T-helper 2 cell treated with Interferon-gamma antibody and Interleukin-4, amounts not matched to agents 100 ng/mL and 5 ng/mL, for 36 hours (primary cell): ENCODE measurements at regions not wholly inside any gene's neighbourhood (a gene's known extent, or its start where the extent isn't known, plus 50 kb on each side); places are given as distances from the start of the nearest gene placed in this dataset.

Experiments used
- intact Hi-C: fragments of 100-400 bp; cut with micrococcal nuclease; formaldehyde crosslinking; loops from one replicate; pipeline ENCODE4 v1.15.1; 2023

- intact Hi-C loops = no loop called here
These were observed 150.7 kb downstream of the KCTD15 start for GRCh38 chr19:33947265-33947964.

DNA sequence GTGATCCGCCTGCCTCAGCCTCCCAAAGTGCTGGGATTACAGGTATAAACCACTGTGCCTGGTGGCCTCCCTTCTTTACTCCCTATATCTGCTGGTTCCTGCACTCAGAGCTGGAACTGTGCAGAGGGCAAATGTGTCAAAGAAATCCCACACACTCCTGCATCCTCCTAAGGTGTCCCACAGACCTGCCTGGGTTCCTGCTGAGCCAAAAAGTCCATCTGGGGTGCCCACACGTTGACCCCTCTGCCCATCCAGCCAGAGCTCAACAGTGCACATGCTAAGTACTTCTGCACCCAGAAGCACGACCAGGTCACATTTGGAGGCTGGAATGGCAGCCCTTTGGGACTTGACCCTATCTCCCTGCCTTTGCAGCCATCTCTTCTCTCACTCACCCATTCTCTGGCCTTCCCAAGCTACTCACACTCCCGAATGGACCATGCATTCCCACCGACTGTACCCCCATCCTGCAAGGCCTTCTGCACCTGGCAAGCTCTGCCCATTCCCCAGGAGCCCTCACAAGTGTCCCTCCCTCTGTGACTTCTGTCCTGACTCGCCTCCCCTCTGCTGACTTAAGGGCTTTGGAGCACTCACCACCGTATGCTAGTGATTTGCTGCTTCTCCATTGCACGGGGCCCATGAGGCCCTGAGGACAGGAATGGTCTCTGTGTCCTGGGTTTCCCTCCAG is 152.1 kb downstream of the KCTD15 start:
- intact Hi-C loops = no loop called here

GRCh38 chr19:33950091-33950750 is 153.6 kb downstream of the KCTD15 start:
- intact Hi-C loops = no loop called here

DNA sequence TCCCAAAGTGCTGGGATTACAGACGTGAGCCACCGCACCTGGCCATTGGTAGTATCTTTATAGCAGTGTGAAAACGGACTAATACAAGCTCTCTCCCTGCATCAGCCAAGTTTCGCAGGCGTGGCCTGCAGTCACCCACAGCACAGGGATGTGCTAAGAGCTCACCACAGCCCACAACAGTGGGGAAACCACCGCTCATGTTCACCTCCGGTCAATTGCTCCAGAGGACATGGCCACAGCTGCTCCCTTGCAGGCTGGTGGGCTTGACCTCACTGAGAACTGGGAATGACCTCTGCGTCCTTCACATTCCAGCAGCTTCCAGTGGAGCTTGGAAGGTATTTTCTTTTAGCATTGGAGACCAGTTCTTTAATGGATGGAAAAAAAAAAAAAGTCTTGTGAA is 156.4 kb downstream of the KCTD15 start:
- intact Hi-C loops = no loop called here

DNA sequence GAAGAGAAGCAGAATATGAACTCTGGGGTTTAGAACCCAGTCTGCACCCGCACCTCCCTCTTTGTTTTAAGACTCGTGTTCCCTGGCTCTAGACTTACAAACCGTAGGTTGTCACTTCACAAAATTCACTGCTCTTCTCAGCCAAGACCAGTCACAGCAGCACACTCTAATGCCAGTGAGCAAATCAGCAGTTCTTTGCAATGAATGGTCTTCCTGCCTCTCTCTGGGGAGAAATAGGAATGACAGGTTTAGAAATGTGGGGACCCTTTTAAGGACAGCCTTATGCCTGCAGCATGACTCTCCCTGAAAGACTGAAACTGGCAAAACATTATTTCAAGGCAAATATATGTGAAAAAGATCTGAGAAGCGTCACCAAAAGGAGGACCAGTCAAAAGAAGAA is 156.9 kb downstream of the KCTD15 start:
- intact Hi-C loops = no loop called here

DNA sequence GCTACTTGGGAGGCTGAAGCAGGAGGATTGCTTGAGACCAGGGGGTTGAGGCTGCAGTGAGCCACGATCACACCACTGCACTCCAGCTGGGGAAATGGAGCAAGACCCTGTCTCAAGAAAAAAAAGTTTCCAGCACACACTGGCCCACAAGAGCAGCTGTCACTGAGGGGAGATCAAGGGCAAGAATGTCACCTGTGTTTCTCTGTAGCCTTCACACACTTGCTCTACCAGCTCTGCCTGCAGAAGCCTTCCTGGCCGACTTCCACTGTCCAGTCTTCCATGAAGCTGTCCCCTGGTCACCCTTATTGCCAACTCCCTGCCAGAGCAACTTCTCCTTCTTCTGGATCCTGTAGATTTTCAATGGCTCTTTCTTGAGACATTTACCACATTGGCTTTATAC is 158.0 kb downstream of the KCTD15 start:
- intact Hi-C loops = no loop called here

- intact Hi-C loops = no loop called here
These were observed 160.3 kb downstream of the KCTD15 start for GRCh38 chr19:33956941-33957340.

- intact Hi-C loops = no loop called here
These were observed 161.1 kb downstream of the KCTD15 start for GRCh38 chr19:33957804-33958203.

GRCh38 chr19:33960566-33960965 is 163.9 kb downstream of the KCTD15 start:
- intact Hi-C loops = no loop called here

DNA sequence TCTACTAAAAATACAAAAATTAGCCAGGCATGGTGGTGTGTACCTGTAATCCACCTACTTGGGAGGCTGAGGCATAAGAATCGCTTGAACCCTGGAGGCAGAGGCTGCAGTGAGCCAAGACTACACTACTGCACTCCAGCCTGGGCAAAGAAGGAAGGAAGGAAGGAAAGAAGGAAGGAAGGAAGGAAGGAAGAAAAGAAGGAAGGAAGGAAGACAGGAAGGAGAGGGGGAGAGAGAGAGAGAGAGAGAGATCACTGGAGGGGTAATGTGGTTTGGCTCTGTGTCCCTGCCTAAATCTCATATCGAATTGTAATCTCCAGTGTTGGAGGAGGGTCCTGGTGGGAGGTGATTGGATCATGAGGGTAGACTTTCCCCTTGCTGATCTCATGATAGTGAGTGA is 165.5 kb downstream of the KCTD15 start:
- intact Hi-C loops = no loop called here

- intact Hi-C loops = no loop called here
These were observed 166.8 kb downstream of the KCTD15 start for GRCh38 chr19:33963514-33963913.

DNA sequence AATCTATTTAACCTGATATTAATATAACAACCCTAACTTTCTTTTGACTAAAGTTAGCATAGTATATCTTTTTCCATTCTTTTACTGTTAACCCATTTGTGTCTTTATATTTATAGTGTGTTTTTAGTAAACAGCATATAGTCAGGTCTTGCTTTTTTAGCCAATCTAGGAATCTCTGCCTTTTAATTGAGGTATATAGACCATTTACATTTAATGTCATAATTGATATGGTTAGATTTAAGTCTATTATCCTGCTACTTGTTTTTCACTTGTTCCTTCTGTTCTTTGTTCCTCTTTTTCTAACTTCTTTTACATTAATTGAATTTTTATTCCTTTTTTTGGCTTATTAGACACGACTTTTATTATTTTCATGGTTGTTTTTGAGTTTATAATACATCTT is 174.4 kb downstream of the KCTD15 start:
- intact Hi-C loops = no loop called here

GRCh38 chr19:33977756-33978685 is 181.4 kb downstream of the KCTD15 start:
- intact Hi-C loops = no loop called here

DNA sequence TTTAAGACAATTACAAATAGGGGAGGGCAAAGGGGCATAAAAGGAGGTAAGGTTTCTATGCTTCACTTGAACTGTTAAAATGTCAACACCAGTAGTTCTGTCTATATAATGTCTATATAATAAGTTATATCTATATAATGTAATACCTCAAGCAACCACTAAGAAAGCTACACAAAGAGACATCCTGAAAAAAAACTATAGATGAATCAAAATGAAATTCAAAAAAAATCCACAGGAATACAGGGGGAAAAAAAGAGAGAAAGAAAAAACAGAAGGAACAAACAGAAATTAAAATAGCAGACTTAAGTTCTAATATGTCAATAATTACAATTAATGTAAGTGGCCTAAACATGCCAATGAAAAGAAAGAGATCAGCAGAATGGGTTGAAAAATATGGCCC is 186.0 kb downstream of the KCTD15 start:
- intact Hi-C loops = no loop called here

DNA sequence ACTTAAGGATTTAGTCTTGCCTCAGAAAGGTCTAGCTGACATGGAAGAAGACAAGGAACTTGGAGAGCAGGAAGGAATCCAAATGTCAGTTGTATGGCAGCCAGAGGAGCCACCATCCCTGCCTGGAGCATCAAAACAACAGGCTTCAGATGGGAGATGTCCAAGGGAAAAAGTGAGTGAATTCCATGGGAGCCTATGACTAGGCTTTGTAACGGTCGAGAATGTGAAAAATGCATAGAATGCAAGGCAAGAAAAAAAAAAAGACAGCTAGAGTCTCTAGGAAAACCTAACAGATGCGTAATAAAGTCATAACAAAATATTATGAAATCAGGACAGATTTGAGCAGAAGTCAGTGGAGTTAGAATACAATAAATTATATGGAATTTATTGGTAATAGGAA is 183.7 kb upstream of the LSM14A start:
- intact Hi-C loops = no loop called here

- intact Hi-C loops = loop anchor here (1.0 to 5.0 kb wide), 2 partner anchors 200 to 219 kb away; partner anchors contain the start of gene KCTD15
These were observed 174.6 kb upstream of the LSM14A start for GRCh38 chr19:33997690-33998089.

GRCh38 chr19:33998302-33998701 is 174.0 kb upstream of the LSM14A start:
- intact Hi-C loops = loop anchor here (5.0 kb wide), 1 partner anchor 201 kb away; the partner anchor contains the start of gene KCTD15

DNA sequence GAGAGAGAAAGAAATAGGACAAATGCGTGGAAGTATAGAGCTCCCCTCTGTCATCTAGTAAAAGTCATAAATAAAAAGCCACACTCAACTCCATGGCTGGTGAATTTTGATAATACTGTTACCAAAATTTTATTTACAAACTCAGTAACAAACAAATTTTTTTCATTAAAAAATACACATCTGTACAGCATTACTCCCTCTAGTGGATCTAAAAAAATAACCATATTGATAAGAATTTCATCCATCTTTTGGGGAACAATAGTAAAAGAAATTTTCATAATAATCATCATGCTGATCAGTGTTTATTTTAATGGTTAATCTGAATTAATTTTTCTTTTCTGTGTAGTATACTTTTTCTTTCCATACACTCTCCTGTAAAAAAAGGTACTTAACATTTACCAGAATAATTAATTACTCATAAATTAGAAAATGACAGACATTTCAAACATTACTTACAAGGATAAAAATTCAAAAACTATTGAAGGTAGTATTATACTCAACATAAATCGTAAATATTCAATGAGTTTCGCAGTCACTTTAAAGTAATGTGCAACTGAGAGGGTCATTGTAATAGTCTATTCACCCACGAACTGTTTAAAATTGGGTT is 173.5 kb upstream of the LSM14A start:
- intact Hi-C loops = loop anchor here (5.0 kb wide), 1 partner anchor 202 kb away; the partner anchor contains the start of gene KCTD15

- intact Hi-C loops = no loop called here
These were observed 155.3 kb upstream of the LSM14A start for GRCh38 chr19:34017024-34017423.

DNA sequence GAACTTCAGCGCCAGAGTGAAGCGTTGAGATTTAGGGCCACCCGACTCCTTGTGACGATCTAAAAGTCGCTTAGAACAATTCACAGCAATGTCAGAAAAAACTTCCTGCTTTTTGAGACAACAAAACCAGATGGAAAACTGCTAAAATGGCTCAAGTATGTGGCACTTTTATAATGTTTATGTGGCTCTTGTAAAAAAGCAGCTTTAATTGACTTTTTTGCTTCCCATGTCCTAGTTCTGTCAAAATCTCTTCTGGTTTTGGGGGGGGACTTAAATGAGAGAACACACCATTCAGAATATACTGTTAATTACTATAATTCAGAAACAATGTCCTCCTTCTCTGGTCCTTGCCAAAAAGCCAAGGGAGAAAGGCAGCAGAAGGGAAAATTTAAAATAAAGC is 154.7 kb upstream of the LSM14A start:
- intact Hi-C loops = no loop called here

DNA sequence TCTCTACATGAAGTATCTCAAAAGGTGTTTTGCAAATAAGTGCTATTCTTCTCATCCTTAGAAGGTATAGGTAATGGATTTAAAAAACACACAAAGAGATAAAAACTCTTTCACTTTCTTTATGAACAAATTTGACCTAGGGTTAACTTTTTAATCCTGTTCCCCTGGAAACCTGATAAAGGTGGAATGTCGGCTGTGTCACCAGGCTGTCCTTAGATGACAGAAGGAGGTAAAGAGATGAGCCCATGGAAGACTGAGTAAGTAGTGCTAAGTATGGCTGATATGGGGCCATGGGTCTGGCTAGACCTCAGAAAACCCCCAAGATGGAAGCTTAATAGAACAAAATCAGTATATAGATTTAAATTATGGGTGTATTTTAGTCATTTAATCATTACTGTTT is 153.8 kb upstream of the LSM14A start:
- intact Hi-C loops = no loop called here
